ENCODE measurements at regions not wholly inside any gene's neighbourhood (a gene's known extent, or its start where the extent isn't known, plus 50 kb on each side); places are given as distances from the start of the nearest gene placed in this dataset.

- TF ChIP-seq CTCF (IDR thresholded peaks at IDR 0.05) (no peak), POLR2AphosphoS5 (IDR thresholded peaks at IDR 0.05) (no peak), POLR2A (IDR thresholded peaks at IDR 0.05; ENCODE audit: low read depth) (no peak)
These were observed 399.2 kb downstream of the TENT5A start for GRCh38 chr6:81353262-81353661.

Data from esophagus muscularis mucosa (tissue), 3 donors.